ENCODE measurements at regions not wholly inside any gene's neighbourhood (a gene's known extent, or its start where the extent isn't known, plus 50 kb on each side); places are given as distances from the start of the nearest gene placed in this dataset.

DNA sequence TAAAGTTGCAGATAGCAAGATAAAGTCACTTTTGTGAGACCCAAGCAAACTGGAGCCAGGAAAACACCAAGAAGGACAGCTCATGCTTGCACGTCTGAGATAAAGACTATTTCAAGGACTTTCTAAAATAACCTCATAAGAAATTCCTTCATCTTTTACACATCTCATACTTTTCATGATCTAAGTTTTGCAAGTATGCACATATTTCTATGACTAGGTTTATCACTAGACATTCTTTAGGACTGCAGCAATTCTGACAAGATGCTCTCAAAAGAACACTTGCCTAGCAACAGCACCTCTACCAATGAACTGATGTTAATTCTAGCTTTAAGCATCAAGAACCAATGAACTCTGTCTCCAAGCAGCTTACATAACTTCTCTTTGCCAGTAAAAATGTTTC lies 457.6 kb downstream of the SEMA3D start:
- no peaks in the 10 kb centered on the region for H3K27me3 ChIP-seq

DNA sequence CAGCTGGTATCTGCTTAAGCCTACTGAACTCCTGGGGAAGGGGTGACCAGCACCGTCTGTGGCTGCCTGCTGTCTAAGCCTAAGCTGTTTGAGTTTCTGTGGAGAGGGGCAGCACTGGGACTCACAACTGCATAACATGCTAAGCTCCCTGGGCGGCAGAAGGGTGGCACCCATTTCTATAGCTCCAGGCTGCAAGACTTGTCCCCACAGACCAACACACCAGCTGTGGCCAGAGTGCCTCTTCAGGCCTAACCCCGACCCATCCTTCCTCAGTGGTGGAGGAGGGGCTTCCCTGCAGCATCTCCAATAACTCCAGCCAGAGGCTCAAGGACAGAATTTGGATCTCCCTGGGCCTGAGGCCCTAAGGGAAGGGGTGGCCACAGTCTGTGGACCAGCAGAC lies 464.1 kb downstream of the SEMA3D start:
- TF ChIP-seq, protein P1, sequence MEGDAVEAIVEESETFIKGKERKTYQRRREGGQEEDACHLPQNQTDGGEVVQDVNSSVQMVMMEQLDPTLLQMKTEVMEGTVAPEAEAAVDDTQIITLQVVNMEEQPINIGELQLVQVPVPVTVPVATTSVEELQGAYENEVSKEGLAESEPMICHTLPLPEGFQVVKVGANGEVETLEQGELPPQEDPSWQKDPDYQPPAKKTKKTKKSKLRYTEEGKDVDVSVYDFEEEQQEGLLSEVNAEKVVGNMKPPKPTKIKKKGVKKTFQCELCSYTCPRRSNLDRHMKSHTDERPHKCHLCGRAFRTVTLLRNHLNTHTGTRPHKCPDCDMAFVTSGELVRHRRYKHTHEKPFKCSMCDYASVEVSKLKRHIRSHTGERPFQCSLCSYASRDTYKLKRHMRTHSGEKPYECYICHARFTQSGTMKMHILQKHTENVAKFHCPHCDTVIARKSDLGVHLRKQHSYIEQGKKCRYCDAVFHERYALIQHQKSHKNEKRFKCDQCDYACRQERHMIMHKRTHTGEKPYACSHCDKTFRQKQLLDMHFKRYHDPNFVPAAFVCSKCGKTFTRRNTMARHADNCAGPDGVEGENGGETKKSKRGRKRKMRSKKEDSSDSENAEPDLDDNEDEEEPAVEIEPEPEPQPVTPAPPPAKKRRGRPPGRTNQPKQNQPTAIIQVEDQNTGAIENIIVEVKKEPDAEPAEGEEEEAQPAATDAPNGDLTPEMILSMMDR (IDR thresholded peaks at IDR 0.05; ENCODE audit: low read depth, low read length) = no peak
- H3K27ac ChIP-seq = no peak overlapping the region
- H3K27me3 ChIP-seq = no peaks in the 10 kb centered on the region

More for the DNA sequence above, 457.6 kb downstream of the SEMA3D start:
- H3K36me3 ChIP-seq = no peaks in the 10 kb centered on the region
- H3K4me1 ChIP-seq (ENCODE audit: low read depth) = no peaks in the 10 kb centered on the region
- TF ChIP-seq, protein P1 (IDR thresholded peaks at IDR 0.05; ENCODE audit: low read depth, low read length) = no peak
- H3K4me3 ChIP-seq = no peak overlapping the region
- no peak overlapping the region for H3K27ac ChIP-seq
- DNase-seq (ENCODE audit: low read depth in 1 of 2, low spot score in 1 of 2) = peak in 1 of 2 donors; percentile 62
- H3K9me3 ChIP-seq (ENCODE audit: low read depth) = no peaks in the 10 kb centered on the region

DNA sequence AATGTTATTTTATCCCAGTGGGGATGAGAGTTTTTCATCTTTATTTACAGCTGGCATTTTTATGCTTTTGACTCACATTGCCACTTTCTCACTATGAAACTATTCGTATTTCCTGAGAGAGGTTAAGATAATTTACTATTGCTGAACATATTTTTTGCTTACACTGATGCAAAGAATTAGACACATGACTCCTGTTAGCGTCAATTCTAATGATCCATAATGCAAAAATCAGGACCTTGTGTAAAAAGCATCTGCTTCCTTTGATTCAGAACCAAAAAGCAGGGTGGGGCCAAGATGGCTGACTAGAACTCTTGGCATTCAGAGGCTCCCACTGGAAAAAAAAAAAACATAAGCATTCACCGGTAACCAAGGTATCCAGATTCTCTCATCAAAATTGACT lies 464.8 kb downstream of the SEMA3D start:
- no peak overlapping the region for H3K27ac ChIP-seq
- H3K27me3 ChIP-seq = no peaks in the 10 kb centered on the region
- no peaks in the 10 kb centered on the region for H3K9me3 ChIP-seq (ENCODE audit: low read depth)
- peaks cover 18% of the 10 kb centered on the region for H3K4me1 ChIP-seq (ENCODE audit: low read depth)
- TF ChIP-seq, protein P1 (IDR thresholded peaks at IDR 0.05; ENCODE audit: low read depth, low read length) = no peak
- no peaks in the 10 kb centered on the region for H3K36me3 ChIP-seq
- DNase-seq (ENCODE audit: low read depth in 1 of 2, low spot score in 1 of 2) = no peak
- no peak overlapping the region for H3K4me3 ChIP-seq

More for the DNA sequence above, 464.1 kb downstream of the SEMA3D start:
- DNase-seq (ENCODE audit: low read depth in 1 of 2, low spot score in 1 of 2) = no peak
- Histone ChIP-seq H3K36me3 (no peaks in the 10 kb centered on the region), H3K9me3 (ENCODE audit: low read depth) (no peaks in the 10 kb centered on the region), H3K4me1 (ENCODE audit: low read depth) (peaks cover 18% of the 10 kb centered on the region), H3K4me3 (no peak overlapping the region)

DNA sequence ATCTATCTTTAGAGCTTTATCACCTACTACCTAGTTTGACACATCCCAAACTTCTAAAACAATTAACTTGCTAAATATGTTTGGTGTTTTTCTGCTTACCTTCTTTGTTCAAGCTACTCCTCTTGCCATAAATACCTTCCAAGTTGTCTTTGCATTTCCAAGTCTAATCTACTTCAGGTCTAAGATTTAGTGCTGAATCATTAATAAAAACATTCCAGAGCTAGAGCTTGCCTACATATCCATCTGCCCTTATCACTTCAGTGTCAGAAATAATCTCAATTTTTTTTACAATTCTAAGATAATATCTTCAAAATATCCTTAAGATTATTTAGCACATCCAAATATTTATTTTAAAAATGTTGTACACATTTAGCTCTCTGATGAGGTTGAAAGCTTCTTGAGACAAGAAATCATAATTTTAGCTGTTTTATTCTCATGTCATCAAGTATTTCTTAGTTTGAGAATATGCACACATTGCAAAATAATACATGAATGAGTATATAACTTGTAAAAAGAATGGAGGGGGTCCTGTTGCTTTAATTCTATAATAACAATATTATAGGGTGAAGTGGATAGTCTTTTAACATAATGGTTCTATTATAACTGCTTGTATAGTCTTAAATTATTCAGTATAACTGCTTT lies 466.3 kb downstream of the SEMA3D start:
- H3K27me3 ChIP-seq = no peaks in the 10 kb centered on the region
- H3K4me3 ChIP-seq = no peak overlapping the region
- no peaks in the 10 kb centered on the region for H3K9me3 ChIP-seq (ENCODE audit: low read depth)
- H3K36me3 ChIP-seq = no peaks in the 10 kb centered on the region
- TF ChIP-seq, protein P1 (IDR thresholded peaks at IDR 0.05; ENCODE audit: low read depth, low read length) = no peak
- peak overlapping the region; percentile 32 for H3K27ac ChIP-seq
- peaks cover 21% of the 10 kb centered on the region for H3K4me1 ChIP-seq (ENCODE audit: low read depth)
- no peak for DNase-seq (ENCODE audit: low read depth in 1 of 2, low spot score in 1 of 2)

DNA sequence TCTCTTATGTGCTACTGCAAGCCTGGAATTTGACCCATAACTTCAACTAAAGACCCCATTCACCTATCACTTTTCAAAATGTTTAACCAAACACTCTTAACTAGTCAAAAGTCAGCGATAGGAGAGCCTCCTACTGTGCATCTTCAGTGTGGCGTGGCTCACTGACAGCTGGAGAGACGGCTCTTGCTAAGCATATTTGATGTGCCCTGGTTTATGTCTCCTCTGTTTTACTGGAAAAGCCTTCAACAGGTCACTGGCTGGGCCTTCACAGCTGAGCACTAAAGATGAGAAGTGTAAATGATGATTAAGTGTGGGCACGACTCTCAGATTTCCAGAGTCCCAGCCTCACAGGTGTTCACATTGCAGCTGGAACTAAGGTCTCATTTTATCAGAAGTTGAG lies 472.1 kb downstream of the SEMA3D start:
- no peaks in the 10 kb centered on the region for H3K27me3 ChIP-seq
- peaks cover 24% of the 10 kb centered on the region for H3K4me1 ChIP-seq (ENCODE audit: low read depth)
- no peaks in the 10 kb centered on the region for H3K36me3 ChIP-seq
- TF ChIP-seq, protein P1 (IDR thresholded peaks at IDR 0.05; ENCODE audit: low read depth, low read length) = no peak
- DNase-seq (ENCODE audit: low read depth in 1 of 2, low spot score in 1 of 2) = peak in 1 of 2 donors; percentile 81
- no peaks in the 10 kb centered on the region for H3K9me3 ChIP-seq (ENCODE audit: low read depth)
- H3K4me3 ChIP-seq = no peak overlapping the region
- H3K27ac ChIP-seq = peak overlapping the region; percentile 77
